IPS DF 19.7 (cell line): ENCODE measurements at regions not wholly inside any gene's neighbourhood (a gene's known extent, or its start where the extent isn't known, plus 50 kb on each side); places are given as distances from the start of the nearest gene placed in this dataset.

ENCODE experiments used
- DNase-seq: peaks from one replicate; pipeline ENCODE4 v3.0.0-alpha.2; 2013; ENCODE audit warnings: low read depth, low spot score

GRCh38 chr5:135702191-135702590, 123.4 kb upstream of the CXCL14 start:
- no peak for DNase-seq

GRCh38 chr5:135700731-135701130, 121.9 kb upstream of the CXCL14 start:
- no peak for DNase-seq

- DNase-seq = no peak
These were observed 119.2 kb upstream of the CXCL14 start for GRCh38 chr5:135697959-135698345.

- no peak for DNase-seq
These were observed 118.6 kb upstream of the CXCL14 start for GRCh38 chr5:135697251-135697958.

GRCh38 chr5:135696317-135696716, 117.5 kb upstream of the CXCL14 start:
- DNase-seq = no peak

GRCh38 chr5:135695656-135696313, 117.0 kb upstream of the CXCL14 start:
- no peak for DNase-seq

GRCh38 chr5:135694906-135695305, 116.1 kb upstream of the CXCL14 start:
- DNase-seq = no peak

- DNase-seq = no peak
These were observed 115.2 kb upstream of the CXCL14 start for GRCh38 chr5:135694012-135694411.

- DNase-seq = no peak
These were observed 114.7 kb upstream of the CXCL14 start for GRCh38 chr5:135693371-135693955.

GRCh38 chr5:135691044-135691443, 112.3 kb upstream of the CXCL14 start:
- no peak for DNase-seq

- DNase-seq = no peak
These were observed 111.7 kb upstream of the CXCL14 start for GRCh38 chr5:135690466-135690865.

- no peak for DNase-seq
These were observed 110.7 kb upstream of the CXCL14 start for GRCh38 chr5:135689506-135689905.

- DNase-seq = no peak
These were observed 109.6 kb upstream of the CXCL14 start for GRCh38 chr5:135688385-135688784.

GRCh38 chr5:135683189-135683588, 104.4 kb upstream of the CXCL14 start:
- no peak for DNase-seq

GRCh38 chr5:135680713-135681112, 101.9 kb upstream of the CXCL14 start:
- no peak for DNase-seq

- no peak for DNase-seq
These were observed 100.0 kb upstream of the CXCL14 start for GRCh38 chr5:135678640-135679268.

- no peak for DNase-seq
These were observed 93.2 kb upstream of the CXCL14 start for GRCh38 chr5:135671966-135672365.

- DNase-seq = no peak
These were observed 92.4 kb upstream of the CXCL14 start for GRCh38 chr5:135671052-135671705.

GRCh38 chr5:135670588-135670987, 91.8 kb upstream of the CXCL14 start:
- no peak for DNase-seq

- DNase-seq = no peak
These were observed 90.6 kb upstream of the CXCL14 start for GRCh38 chr5:135669416-135669815.

- no peak for DNase-seq
These were observed 88.9 kb upstream of the CXCL14 start for GRCh38 chr5:135667673-135668072.

- no peak for DNase-seq
These were observed 88.4 kb upstream of the CXCL14 start for GRCh38 chr5:135667204-135667603.
